DND-41 (cell line): ENCODE measurements at regions not wholly inside any gene's neighbourhood (a gene's known extent, or its start where the extent isn't known, plus 50 kb on each side); places are given as distances from the start of the nearest gene placed in this dataset.

Source experiments
- ATAC-seq: fragments of 200-7000 bp; cut with Tn5 transposase; 3 replicates; pipeline ENCODE4 v1.9.1; 2021; ENCODE audit warnings: low read depth; ENCODE audit not compliant: insufficient read depth
- DNase-seq: peaks from one replicate; pipeline ENCODE4 v3.0.0-alpha.2; 2020
- H2AFZ ChIP-seq: 2 replicates; pipeline ENCODE4 v1.6.0; 2012; ENCODE audit warnings: low read depth, low read length
- H3K27ac ChIP-seq: 2 replicates; pipeline ENCODE4 v1.5.1; 2012; ENCODE audit warnings: low read length, inconsistent platforms
- H3K27me3 ChIP-seq: fragments of 200-600 bp; sonication (generic); 2 replicates; pipeline ENCODE4 v1.6.0; 2012; ENCODE audit warnings: low read length, mild to moderate bottlenecking, inconsistent platforms; ENCODE audit not compliant: insufficient read depth, poor library complexity
- H3K36me3 ChIP-seq: 2 replicates; pipeline ENCODE4 v1.5.1; 2012; ENCODE audit warnings: low read length, inconsistent platforms; ENCODE audit not compliant: insufficient read depth
- H3K4me1 ChIP-seq: 2 replicates; pipeline ENCODE4 v1.5.1; 2012; ENCODE audit warnings: mild to moderate bottlenecking, low read length; ENCODE audit not compliant: insufficient read depth
- H3K4me2 ChIP-seq: 2 replicates; pipeline ENCODE4 v1.6.0; 2012; ENCODE audit warnings: mild to moderate bottlenecking, moderate library complexity, low read length, inconsistent platforms; ENCODE audit not compliant: insufficient read depth
- H3K4me3 ChIP-seq, 2 experiments: fragments of 200-600 bp in 1 of 2; shearing (Covaris generic) in 1 of 2; 2 replicates each; pipeline ENCODE4 v1.5.1; 2012 to 2016; ENCODE audit warnings: inconsistent platforms in 2 of 2, low read length in 2 of 2, mild to moderate bottlenecking in 2 of 2, low read depth in 1 of 2, moderate library complexity in 1 of 2
- H3K79me2 ChIP-seq: 2 replicates; pipeline ENCODE4 v1.6.0; 2012; ENCODE audit warnings: low read length, inconsistent platforms; ENCODE audit not compliant: insufficient read depth
- H3K9ac ChIP-seq: 2 replicates; pipeline ENCODE4 v1.6.0; 2012; ENCODE audit warnings: low read depth, mild to moderate bottlenecking, inconsistent platforms, low read length, moderate library complexity
- H3K9me3 ChIP-seq: 2 replicates; pipeline ENCODE4 v1.5.1; 2012; ENCODE audit warnings: low read length, moderate library complexity, mild to moderate bottlenecking, inconsistent platforms; ENCODE audit not compliant: insufficient read depth, severe bottlenecking
- H4K20me1 ChIP-seq: 2 replicates; pipeline ENCODE4 v1.6.0; 2012; ENCODE audit warnings: low read length; ENCODE audit not compliant: insufficient read depth
- EZH2 ChIP-seq: IDR thresholded peaks from 3 replicates; pipeline ENCODE4 v1.6.1; 2012; ENCODE audit warnings: borderline replicate concordance, low read depth, mild to moderate bottlenecking, moderate library complexity, low read length, inconsistent platforms; ENCODE audit not compliant: severe bottlenecking
- TF ChIP-seq, protein P1 (sequence below): IDR thresholded peaks from 2 replicates; pipeline ENCODE4 v1.5.1; 2012; ENCODE audit warnings: borderline replicate concordance, low read length, moderate library complexity, mild to moderate bottlenecking; ENCODE audit not compliant: poor library complexity, severe bottlenecking; ENCODE audit errors: extremely low read depth

DNA sequence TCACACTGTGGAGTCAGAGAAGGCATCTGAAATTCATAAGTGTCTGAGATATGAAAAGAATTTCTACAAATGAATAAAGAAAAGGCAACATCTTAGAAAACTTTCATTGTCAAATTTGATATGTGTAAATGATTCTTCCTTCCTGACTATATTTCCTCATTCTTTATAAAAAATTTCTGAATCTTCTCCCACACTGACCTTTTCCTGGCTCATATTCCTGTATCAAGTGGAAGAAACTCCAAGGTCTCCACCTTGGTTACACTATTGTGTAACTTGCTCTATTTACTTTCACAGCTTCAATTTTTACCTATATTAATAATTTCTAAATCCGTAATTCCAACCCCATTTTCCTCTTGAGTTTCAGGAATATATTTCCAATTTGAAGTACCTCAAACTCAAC lies 93.5 kb upstream of the FBXL7 start:
- Histone ChIP-seq H3K79me2 (no peaks in the 10 kb centered on the region), H3K27me3 (no peaks in the 10 kb centered on the region), H3K4me1 (no peaks in the 10 kb centered on the region), H4K20me1 (no peaks in the 10 kb centered on the region), H3K36me3 (no peaks in the 10 kb centered on the region), H3K9ac (no peak overlapping the region), H2AFZ (no peak overlapping the region), H3K27ac (no peak overlapping the region), H3K4me3 (no peak overlapping the region), H3K9me3 (no peaks in the 10 kb centered on the region), H3K4me2 (no peak overlapping the region)
- TF ChIP-seq, protein P1, sequence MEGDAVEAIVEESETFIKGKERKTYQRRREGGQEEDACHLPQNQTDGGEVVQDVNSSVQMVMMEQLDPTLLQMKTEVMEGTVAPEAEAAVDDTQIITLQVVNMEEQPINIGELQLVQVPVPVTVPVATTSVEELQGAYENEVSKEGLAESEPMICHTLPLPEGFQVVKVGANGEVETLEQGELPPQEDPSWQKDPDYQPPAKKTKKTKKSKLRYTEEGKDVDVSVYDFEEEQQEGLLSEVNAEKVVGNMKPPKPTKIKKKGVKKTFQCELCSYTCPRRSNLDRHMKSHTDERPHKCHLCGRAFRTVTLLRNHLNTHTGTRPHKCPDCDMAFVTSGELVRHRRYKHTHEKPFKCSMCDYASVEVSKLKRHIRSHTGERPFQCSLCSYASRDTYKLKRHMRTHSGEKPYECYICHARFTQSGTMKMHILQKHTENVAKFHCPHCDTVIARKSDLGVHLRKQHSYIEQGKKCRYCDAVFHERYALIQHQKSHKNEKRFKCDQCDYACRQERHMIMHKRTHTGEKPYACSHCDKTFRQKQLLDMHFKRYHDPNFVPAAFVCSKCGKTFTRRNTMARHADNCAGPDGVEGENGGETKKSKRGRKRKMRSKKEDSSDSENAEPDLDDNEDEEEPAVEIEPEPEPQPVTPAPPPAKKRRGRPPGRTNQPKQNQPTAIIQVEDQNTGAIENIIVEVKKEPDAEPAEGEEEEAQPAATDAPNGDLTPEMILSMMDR = no peak
- no peak for TF ChIP-seq EZH2
- no peak for ATAC-seq
- no peak for DNase-seq

DNA sequence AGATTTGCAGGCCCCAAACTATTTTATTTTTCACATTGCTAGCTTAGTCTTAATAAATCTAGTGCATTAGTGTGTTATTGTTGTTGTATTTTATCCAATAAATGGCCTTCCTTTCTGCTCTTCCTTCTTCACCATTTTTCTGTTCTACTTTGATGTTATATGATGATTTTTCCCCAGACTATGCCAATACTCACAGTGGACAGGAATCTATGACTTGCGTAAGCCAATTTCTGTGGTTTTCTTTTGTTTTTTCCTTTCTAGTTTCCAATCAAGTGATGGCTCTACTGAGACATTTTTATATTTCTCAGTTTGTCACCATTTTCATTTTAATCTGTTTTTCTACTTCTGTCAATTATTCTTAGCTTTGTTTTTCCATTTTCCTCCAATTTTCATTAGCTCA lies 106.8 kb upstream of the FBXL7 start:
- Histone ChIP-seq H3K27me3 (no peaks in the 10 kb centered on the region), H3K27ac (no peak overlapping the region), H3K4me2 (no peak overlapping the region), H3K9me3 (peaks cover 3% of the 10 kb centered on the region), H3K9ac (no peak overlapping the region), H4K20me1 (no peaks in the 10 kb centered on the region), H3K4me1 (no peaks in the 10 kb centered on the region), H3K36me3 (no peaks in the 10 kb centered on the region), H3K4me3 (no peak overlapping the region), H2AFZ (no peak overlapping the region), H3K79me2 (no peaks in the 10 kb centered on the region)
- no peak for DNase-seq
- TF ChIP-seq, protein P1 = no peak
- TF ChIP-seq EZH2 = no peak
- no peak for ATAC-seq

DNA sequence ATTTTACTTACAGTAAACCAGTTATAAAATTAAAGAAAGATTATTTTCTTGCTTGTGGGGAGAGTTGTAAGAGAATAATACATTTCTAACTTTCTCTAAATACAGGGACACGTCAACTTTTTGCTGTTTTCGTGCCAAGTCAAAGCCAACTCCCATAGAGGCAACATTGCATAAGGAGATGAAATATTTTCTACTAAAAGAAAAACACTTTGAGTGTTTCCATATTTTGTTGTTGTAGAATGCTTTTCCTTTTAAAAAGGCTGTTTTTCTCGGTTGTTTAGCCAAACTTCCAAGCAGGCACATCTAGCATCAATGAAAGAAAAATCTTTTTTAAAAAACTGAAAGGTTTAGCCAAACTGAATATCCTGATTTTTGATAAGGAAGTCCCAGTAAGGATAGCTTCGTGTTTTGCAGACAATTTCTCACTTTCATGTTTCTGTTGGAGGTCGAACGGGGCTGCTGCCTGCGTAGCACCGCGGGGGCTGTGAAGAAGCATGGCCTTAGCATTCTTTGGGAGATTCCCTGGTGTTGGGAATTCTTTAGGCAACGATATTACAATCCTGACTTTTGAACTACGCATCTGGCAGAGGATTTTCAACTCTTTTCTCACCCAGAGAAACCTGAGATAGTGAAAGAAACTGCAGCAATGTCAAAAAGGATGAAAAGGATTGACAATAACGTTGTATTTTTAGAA lies 108.1 kb upstream of the FBXL7 start:
- H3K9me3 ChIP-seq = peaks cover 7% of the 10 kb centered on the region
- no peaks in the 10 kb centered on the region for H3K36me3 ChIP-seq
- no peak overlapping the region for H2AFZ ChIP-seq
- TF ChIP-seq EZH2 = no peak
- TF ChIP-seq, protein P1 = no peak
- H4K20me1 ChIP-seq = no peaks in the 10 kb centered on the region
- no peaks in the 10 kb centered on the region for H3K4me1 ChIP-seq
- H3K79me2 ChIP-seq = no peaks in the 10 kb centered on the region
- DNase-seq (no peak), ATAC-seq (no peak)
- H3K9ac ChIP-seq = no peak overlapping the region
- H3K4me2 ChIP-seq = no peak overlapping the region
- H3K4me3 ChIP-seq = no peak overlapping the region
- no peaks in the 10 kb centered on the region for H3K27me3 ChIP-seq
- no peak overlapping the region for H3K27ac ChIP-seq

DNA sequence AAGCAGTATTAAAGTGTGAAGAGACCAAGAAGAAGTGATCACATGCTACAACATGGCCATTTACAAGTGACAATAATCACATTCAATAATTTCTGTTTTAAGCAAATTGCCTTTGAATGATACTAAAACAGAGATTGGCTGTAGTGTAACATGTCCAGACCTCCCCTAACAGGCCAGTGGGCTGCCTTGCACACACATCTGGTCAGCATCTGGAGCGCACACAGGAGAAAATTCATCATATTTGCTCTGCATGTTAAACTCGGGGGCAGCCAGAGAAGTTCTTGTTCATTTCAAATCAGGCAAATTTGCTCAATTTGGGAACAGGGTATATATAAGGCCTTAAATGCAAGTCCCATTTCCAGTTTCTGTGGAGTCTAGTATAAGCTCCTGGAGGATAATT lies 111.1 kb upstream of the FBXL7 start:
- Histone ChIP-seq H3K9ac (no peak overlapping the region), H3K36me3 (no peaks in the 10 kb centered on the region), H3K79me2 (no peaks in the 10 kb centered on the region), H2AFZ (no peak overlapping the region), H3K4me2 (no peak overlapping the region), H3K4me1 (no peaks in the 10 kb centered on the region), H3K27ac (no peak overlapping the region), H3K4me3 (no peak overlapping the region), H4K20me1 (no peaks in the 10 kb centered on the region), H3K27me3 (no peaks in the 10 kb centered on the region), H3K9me3 (peaks cover 4% of the 10 kb centered on the region)
- no peak for TF ChIP-seq EZH2
- TF ChIP-seq, protein P1 = no peak
- ATAC-seq (no peak), DNase-seq (no peak)
